ENCODE measurements at regions not wholly inside any gene's neighbourhood (a gene's known extent, or its start where the extent isn't known, plus 50 kb on each side); places are given as distances from the start of the nearest gene placed in this dataset.

DNA sequence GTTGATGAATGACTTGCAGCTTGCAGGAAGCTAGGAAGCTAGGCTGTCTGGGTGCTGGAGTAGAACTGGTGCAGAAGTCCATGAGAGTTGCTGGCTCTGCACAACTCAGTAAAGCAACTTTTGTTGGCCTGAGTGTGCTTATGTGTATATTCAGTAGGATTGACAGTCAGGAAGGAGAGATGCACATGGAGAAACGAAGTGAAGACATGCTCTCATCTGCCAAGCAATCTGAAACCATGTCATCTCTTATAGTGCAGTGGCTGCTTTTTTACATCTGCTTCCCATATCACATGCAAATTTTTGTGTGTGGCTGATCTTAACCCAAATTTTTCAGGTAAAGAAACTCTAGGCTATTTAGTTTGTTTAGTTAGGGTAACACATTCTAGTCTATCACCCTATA, 252.4 kb upstream of the HS3ST5 start:
- TF ChIP-seq, protein P1, sequence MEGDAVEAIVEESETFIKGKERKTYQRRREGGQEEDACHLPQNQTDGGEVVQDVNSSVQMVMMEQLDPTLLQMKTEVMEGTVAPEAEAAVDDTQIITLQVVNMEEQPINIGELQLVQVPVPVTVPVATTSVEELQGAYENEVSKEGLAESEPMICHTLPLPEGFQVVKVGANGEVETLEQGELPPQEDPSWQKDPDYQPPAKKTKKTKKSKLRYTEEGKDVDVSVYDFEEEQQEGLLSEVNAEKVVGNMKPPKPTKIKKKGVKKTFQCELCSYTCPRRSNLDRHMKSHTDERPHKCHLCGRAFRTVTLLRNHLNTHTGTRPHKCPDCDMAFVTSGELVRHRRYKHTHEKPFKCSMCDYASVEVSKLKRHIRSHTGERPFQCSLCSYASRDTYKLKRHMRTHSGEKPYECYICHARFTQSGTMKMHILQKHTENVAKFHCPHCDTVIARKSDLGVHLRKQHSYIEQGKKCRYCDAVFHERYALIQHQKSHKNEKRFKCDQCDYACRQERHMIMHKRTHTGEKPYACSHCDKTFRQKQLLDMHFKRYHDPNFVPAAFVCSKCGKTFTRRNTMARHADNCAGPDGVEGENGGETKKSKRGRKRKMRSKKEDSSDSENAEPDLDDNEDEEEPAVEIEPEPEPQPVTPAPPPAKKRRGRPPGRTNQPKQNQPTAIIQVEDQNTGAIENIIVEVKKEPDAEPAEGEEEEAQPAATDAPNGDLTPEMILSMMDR (conservative IDR thresholded peaks at IDR 0.05; ENCODE audit: low read length) = no peak
- no peak overlapping the region for H3K4me3 ChIP-seq (ENCODE audit: low read length)
- no peak for DNase-seq (ENCODE audit: low read depth)

DNA sequence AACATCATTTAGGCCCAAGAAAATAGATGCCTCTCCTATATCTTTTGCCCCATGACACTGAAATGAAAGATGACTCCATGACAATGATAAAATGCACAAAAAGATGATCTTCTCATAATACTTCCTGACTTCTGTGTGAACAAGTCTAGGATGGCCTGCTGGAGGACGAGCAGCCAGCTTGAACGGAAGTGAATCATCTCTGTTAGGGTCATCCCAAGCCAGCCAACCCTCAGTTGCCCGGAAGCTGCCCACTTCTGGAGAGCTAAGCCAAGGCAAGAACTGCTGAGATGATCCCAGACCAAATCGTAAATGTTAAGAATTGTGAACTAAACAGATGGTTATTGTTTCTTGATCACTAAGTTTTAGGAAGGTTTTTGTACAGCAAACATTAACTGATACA, 249.7 kb upstream of the HS3ST5 start:
- TF ChIP-seq, protein P1 (conservative IDR thresholded peaks at IDR 0.05; ENCODE audit: low read length) = no peak
- no peak for DNase-seq (ENCODE audit: low read depth)

DNA sequence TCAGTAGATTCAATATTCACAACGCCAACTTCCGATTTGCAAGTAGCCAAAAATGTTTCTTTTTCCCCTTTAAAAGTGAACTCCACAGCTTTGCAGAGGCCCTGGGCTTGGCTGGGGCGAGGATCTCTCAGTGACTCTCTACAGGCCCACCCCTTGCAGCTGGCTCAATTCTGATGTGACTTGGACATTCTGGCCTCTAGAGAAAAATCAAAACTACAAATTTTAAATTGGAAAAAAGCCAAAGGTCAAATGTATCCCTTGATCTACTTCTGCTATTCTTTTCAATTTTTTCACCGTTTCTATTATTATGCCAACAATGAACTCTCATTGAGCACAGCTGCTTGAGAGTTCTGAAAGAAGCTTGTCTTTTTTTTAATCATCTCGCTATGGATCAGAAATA, 245.9 kb upstream of the HS3ST5 start:
- TF ChIP-seq, protein P1 (conservative IDR thresholded peaks at IDR 0.05; ENCODE audit: low read length) = no peak
- no peak overlapping the region for H3K4me3 ChIP-seq (ENCODE audit: low read length)
- DNase-seq (ENCODE audit: low read depth) = no peak

More for the DNA sequence above, 249.7 kb upstream of the HS3ST5 start:
- no peak overlapping the region for H3K4me3 ChIP-seq (ENCODE audit: low read length)

DNA sequence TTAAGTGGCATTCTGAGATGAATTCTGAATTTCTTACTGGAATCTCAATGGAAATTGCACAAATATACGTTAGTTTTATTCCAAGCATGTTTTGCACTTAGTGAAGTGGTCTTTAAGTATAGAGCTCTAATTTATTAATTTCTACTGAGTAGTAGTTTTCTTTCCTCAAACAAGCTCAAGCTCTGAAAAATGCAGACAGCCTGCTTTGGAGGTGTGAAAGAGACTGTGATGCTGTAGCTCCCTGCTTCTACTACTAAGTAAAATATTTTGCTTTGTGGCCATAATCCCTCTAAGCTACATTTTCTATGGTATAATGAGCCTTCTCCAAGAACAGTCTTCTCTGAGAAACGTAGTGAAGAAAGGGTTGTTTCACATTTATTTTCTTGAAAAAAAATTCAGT, 243.5 kb upstream of the HS3ST5 start:
- no peak for DNase-seq (ENCODE audit: low read depth)
- TF ChIP-seq, protein P1 (conservative IDR thresholded peaks at IDR 0.05; ENCODE audit: low read length) = no peak
- no peak overlapping the region for H3K4me3 ChIP-seq (ENCODE audit: low read length)

DNA sequence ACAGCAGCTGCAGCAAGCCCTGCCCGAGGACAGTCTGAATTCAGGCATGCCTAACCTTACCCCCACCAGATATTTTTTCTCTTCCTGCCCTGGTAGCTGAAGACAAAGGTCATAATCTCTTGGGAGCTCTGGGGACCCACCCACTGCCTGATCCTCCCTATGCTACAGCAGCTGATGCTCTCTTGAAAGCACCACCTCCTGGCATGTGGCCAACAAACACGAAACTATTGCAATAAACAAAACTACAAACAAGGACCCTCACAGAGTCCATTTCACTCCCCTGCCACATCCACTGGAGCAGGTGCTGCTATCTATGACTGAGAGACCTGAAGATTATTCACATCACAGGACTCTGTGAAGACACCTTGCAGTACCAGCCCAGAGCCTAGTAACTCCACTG, 238.5 kb upstream of the HS3ST5 start:
- DNase-seq (ENCODE audit: low read depth) = no peak
- no peak overlapping the region for H3K4me3 ChIP-seq (ENCODE audit: low read length)
- TF ChIP-seq, protein P1 (conservative IDR thresholded peaks at IDR 0.05; ENCODE audit: low read length) = no peak

DNA sequence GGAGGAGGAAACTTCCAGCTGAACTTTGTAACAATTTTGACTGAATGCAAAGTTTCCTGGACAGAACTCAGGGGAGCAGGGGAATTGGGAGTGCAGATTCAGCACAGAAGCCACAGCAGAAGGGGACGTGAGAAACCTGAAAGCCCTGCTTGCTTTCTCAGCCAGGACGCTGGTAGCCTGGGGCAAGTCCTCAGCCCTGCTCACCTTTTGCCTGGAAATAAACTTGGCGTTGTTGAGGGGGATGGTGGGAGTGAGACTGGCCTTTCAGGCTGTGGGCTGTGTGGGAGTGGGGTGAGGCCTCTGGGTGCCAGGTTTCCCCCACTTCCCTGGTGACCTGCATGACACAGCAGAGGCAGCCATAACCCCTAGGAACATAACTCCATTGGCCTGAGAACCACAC, 238.1 kb upstream of the HS3ST5 start:
- TF ChIP-seq, protein P1 (conservative IDR thresholded peaks at IDR 0.05; ENCODE audit: low read length) = no peak
- no peak overlapping the region for H3K4me3 ChIP-seq (ENCODE audit: low read length)
- no peak for DNase-seq (ENCODE audit: low read depth)

DNA sequence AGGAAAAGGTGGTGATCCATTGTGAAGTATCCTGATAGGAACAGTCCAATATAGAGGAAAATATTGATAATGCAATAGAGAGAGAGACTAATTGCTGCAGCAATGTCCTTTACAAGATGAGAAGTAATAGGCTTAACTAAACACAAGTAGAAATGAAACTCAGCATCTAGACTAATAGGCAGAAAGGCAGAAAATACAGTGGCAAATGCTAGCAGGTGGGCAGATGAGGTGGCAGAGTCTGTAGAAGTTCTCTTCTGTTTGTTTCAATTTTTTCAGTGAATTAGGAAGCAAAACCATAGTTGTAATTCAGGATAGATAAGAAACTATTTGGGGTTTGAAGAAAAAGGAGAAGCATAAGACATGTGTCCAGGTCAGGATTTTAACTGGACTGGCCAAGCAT, 236.7 kb upstream of the HS3ST5 start:
- TF ChIP-seq, protein P1 (conservative IDR thresholded peaks at IDR 0.05; ENCODE audit: low read length) = no peak
- DNase-seq (ENCODE audit: low read depth) = no peak
- H3K4me3 ChIP-seq (ENCODE audit: low read length) = no peak overlapping the region
